ENCODE measurements at regions not wholly inside any gene's neighbourhood (a gene's known extent, or its start where the extent isn't known, plus 50 kb on each side); places are given as distances from the start of the nearest gene placed in this dataset.
"Not testable (repeated sequence)": the region's sequence is repeated elsewhere in the genome, so short reads cannot be mapped to it uniquely, and the experiment has no call there.

DNA sequence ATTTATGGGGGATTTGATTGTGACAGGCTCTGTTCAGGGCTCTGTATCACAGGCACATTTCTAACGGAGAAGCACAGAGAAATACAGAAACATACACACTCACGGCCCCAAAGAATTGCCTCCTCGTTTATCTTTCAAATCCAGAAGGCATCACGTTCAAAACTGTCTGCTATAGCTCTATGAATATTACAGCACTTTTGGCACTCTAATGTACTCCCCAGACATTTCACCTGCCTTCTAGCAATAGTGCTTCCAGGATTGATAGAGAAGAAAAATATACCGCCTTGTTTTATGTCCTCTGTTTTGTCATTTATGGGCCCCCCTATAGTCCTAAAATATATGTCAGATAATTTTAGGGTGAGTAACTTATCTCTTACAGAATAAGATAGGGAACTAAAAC, 947.5 kb downstream of the ANKRD7 start:
- ATAC-seq, result no peak

- ATAC-seq, result no peak
Observed at GRCh38 chr7:119175911-119176627, 951.6 kb downstream of the ANKRD7 start.

DNA sequence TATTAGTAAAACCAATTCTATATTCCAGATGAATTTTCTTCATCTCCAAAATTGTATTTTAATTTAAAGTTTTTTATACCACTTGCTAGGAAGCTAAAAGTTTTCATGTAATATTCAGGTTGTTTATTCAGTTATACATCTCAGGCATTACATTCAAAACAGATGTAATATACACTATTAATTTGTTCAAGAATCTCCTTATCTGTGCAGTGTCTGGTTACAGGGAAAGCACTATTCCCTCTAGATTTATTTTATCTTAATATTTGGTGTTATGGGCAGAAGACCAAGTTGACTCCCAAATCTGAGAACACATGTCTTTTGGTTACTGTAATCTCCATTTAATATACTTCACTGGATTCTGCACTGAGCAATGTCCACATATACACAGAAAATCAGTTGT, 953.4 kb downstream of the ANKRD7 start:
- no peak for ATAC-seq

- no peak for ATAC-seq
Observed at GRCh38 chr7:119184124-119184788, 959.8 kb downstream of the ANKRD7 start.

DNA sequence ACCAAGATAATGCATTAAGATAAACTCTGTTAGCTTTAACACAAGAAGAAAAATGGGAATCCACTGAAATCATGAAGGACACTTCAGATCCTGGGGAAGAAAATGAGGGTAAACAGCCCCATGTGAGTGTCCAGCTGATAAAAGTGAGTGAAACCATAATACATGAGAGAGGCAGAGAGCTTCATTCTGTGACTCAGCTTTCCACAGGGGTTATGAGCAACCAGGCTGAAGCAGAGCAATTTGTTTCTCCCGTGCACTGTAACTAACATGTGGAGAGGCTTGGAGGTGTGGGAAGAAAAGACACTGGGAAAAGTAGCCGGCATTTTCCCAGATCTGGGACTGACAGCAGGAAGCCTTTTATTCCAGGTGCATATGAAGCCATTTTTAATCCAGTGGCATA, 971.7 kb downstream of the ANKRD7 start:
- ATAC-seq, result no peak

- no peak for ATAC-seq
Observed at GRCh38 chr7:119197172-119197876, 972.8 kb downstream of the ANKRD7 start.

DNA sequence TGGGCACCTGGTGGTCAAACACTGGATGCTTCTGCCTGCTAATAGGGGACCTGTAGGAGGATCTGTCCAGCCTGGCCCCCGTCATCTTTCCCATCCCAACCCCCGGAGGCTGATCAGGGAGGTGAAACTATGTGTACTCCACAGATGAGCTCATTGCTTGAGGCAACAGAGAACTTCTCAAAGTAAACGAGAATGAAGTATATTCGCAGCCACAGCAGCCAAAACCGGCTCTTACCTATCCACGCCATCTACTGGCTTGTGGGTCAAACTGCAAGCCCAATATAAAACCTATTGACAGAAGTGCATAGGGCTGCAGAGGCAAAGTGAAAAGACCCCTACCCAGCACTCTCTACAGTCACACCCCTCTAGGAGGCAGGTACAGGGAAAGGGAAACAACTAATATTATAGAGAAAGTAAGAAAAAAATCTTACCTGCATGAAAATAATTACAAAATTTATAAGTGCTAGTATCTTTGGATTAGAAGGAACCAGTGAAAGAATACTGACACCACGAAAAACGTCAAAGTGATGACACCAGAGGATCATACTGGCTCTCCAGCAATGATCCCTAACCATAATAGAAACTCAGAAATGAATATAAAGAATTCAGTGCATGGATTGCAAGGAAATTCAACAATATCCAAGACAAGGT, 973.5 kb downstream of the ANKRD7 start:
- ATAC-seq, result no peak

GRCh38 chr7:119219663-119220062, 995.2 kb downstream of the ANKRD7 start:
- ATAC-seq, result no peak

GRCh38 chr7:119223930-119224329, 999.4 kb downstream of the ANKRD7 start:
- no peak for ATAC-seq

GRCh38 chr7:119228482-119228881, 1004.0 kb downstream of the ANKRD7 start:
- no peak for ATAC-seq

- ATAC-seq, result no peak
Observed at GRCh38 chr7:119232091-119232490, 1007.6 kb downstream of the ANKRD7 start.

GRCh38 chr7:119233015-119233414, 1008.5 kb downstream of the ANKRD7 start:
- ATAC-seq, result no peak

- no peak for ATAC-seq
Observed at GRCh38 chr7:119252962-119253361, 1020.0 kb upstream of the KCND2 start.

GRCh38 chr7:119254742-119255141, 1018.2 kb upstream of the KCND2 start:
- ATAC-seq, result no peak

DNA sequence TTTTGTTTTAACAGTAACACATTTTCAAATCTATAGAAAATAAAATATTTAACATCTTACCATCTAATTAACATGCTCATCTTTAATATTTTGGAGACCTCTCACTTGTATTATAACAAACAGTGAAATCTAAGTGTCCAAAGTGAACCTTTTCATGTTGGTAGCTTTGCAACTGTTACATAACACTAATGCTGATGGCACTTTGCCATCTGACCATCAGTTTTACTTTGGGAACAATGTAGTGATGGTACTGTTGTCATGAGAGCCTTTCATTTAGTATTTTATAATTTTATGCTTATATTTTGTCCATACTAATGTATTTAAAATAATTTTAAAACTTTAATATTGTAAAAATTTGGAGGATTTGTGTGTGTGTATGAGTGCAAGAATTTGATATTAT, 1017.0 kb upstream of the KCND2 start:
- no peak for ATAC-seq

- ATAC-seq, result no peak
Observed at GRCh38 chr7:119256446-119257131, 1016.4 kb upstream of the KCND2 start.

DNA sequence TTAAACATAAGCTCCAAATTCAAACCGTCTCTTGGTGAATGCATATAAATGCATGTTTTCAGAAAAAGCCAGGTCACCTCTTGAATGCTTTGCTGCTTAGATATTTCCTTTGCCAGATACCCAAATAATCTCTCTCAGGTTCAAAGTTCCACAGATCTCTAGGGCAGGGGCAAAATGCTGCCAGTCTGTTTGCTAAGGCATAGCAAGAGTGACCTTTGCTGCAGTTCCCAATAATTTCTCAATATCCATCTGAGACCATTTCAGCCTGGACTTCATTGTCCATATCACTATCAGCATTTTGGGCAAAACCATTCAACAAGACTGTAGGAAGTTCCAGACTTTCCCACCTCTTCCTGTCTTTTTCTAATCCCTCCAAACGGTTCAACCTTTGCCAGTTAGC, 1006.2 kb upstream of the KCND2 start:
- not testable (repeated sequence) for ATAC-seq

GRCh38 chr7:119270045-119270464, 1002.9 kb upstream of the KCND2 start:
- ATAC-seq, result peak in 1 of 2 donors; percentile 27

- ATAC-seq, result no peak
Observed at GRCh38 chr7:119270644-119271043, 1002.3 kb upstream of the KCND2 start.

- no peak for ATAC-seq
Observed at GRCh38 chr7:119271147-119271779, 1001.7 kb upstream of the KCND2 start.

GRCh38 chr7:119281181-119281846, 991.7 kb upstream of the KCND2 start:
- ATAC-seq, result no peak

DNA sequence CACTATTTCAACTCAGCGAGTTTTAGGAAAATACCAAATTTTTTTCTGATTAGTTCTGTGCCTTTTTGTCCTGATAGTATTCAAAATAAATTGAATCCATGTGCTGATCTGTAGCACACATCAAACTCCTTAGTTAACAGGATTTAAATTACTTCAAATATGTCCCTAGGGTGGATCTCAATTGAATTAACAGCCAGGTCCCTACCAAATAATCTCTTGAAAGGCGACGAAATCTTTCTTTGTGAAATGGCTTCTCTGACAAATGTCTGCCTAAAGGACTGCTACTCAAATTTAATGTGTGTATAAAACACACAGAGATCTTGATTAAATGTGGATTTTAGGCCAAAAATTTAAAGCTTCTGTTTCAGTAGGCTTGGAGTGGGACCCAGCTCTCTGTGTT, 989.6 kb upstream of the KCND2 start:
- ATAC-seq, result no peak
